ENCODE measurements at regions not wholly inside any gene's neighbourhood (a gene's known extent, or its start where the extent isn't known, plus 50 kb on each side); places are given as distances from the start of the nearest gene placed in this dataset.

DNA sequence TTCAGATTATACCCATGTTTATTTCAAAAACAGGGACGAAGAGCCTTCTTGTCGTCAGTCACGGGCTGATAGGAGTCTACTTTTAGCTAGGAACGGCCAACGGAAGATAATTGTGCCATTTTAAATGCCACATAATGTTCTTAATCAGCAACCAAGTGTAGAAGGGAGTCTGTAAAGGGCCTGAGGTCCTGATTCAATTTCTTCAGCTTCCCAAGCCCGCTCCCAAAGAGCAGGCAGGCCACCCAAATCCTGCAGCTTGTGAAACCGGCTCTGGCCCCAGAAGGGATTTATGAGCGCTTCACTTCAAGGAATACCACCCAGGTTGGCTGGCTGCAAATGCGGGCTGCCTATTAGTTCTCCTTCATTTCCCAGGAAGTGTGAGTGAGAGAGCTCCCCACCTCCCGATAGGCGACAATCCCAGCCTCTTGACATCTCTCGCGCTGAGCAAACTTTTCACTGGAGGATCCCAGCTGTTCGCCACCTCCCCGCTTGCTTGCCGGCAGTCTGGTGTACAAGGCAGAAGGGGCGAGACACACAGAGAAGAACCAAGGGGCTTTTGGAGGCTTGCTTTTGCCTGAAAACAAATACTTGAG, 272.9 kb downstream of the CDH20 start:
- Histone ChIP-seq H3K4me3 (replicated peaks; ENCODE audit: low read depth, low read length) (no peak overlapping the region), H3K36me3 (ENCODE audit: control insufficient read depth, insufficient read depth, low read length) (no peaks in the 10 kb centered on the region), H3K27me3 (replicated peaks; ENCODE audit: control insufficient read depth, insufficient read depth, low read length) (no peaks in the 10 kb centered on the region; the same call in 1 of the 2 replicates)
- TF ChIP-seq, protein P1, sequence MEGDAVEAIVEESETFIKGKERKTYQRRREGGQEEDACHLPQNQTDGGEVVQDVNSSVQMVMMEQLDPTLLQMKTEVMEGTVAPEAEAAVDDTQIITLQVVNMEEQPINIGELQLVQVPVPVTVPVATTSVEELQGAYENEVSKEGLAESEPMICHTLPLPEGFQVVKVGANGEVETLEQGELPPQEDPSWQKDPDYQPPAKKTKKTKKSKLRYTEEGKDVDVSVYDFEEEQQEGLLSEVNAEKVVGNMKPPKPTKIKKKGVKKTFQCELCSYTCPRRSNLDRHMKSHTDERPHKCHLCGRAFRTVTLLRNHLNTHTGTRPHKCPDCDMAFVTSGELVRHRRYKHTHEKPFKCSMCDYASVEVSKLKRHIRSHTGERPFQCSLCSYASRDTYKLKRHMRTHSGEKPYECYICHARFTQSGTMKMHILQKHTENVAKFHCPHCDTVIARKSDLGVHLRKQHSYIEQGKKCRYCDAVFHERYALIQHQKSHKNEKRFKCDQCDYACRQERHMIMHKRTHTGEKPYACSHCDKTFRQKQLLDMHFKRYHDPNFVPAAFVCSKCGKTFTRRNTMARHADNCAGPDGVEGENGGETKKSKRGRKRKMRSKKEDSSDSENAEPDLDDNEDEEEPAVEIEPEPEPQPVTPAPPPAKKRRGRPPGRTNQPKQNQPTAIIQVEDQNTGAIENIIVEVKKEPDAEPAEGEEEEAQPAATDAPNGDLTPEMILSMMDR (IDR thresholded peaks at IDR 0.05; ENCODE audit: insufficient read depth, low read length, poor library complexity, severe bottlenecking) = no peak
- no peak for DNase-seq (ENCODE audit: extremely low read depth, insufficient read length)

DNA sequence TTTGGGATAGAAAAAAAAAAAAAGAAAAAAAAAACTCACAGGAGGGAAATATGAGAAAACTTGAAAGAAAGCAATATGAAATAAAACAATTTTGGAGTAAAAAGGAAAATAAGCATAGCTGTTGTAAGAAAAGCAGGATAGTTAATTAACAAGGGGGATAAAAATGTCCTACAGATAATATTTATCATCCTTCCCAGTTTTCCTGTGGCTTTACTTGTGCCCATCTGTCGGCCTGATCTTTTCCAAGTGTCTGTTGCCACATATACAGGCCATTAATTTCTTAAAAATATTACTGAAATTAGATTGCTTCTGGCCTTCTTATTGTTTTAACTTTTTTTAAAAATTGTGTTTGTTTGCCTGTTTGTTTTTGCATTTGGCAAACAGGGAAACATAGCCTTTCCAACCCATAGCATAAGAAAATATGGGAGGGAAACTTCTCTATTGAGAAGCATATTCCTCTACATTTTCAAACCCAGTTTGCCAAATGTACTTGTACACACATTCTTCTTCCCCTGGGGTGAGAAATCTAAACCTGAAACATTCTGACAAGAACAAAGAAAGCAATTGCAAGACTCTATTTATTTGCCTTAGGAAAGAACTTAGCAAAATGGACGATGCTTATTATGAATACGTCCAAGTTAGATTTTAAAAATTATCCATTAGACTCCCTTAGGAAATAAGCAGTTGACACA, 272.3 kb downstream of the CDH20 start:
- H3K36me3 ChIP-seq (ENCODE audit: control insufficient read depth, insufficient read depth, low read length) = no peaks in the 10 kb centered on the region
- TF ChIP-seq, protein P1 (IDR thresholded peaks at IDR 0.05; ENCODE audit: insufficient read depth, low read length, poor library complexity, severe bottlenecking) = no peak
- no peaks in the 10 kb centered on the region; the same call in 1 of the 2 replicates for H3K27me3 ChIP-seq (replicated peaks; ENCODE audit: control insufficient read depth, insufficient read depth, low read length)
- DNase-seq (ENCODE audit: extremely low read depth, insufficient read length) = no peak
- no peak overlapping the region for H3K4me3 ChIP-seq (replicated peaks; ENCODE audit: low read depth, low read length)
